Neural cell (in vitro differentiated cells): ENCODE measurements at regions not wholly inside any gene's neighbourhood (a gene's known extent, or its start where the extent isn't known, plus 50 kb on each side); places are given as distances from the start of the nearest gene placed in this dataset.

Experiments used
- H2AFZ ChIP-seq: fragments of 200-600, 300-800 bp; sonication (generic), shearing (Covaris generic); 2 replicates; pipeline ENCODE4 v1.6.0; 2014; ENCODE audit warnings: low read depth, mild to moderate bottlenecking, antibody characterized with exemption, low read length, moderate library complexity
- H3F3A ChIP-seq: fragments of 200-600 bp; shearing (Covaris generic); 2 replicates; pipeline ENCODE4 v1.6.1; 2016; ENCODE audit warnings: mild to moderate bottlenecking, moderate library complexity, mixed read lengths, antibody characterized with exemption, low read length; ENCODE audit not compliant: insufficient read depth, poor library complexity, severe bottlenecking
- H3K27ac ChIP-seq: fragments of 200-600, 300-800 bp; sonication (generic), shearing (Covaris generic); 2 replicates; pipeline ENCODE4 v1.5.1; 2014; ENCODE audit warnings: mild to moderate bottlenecking, low read length, moderate library complexity
- H3K27me3 ChIP-seq: fragments of 300-800, 200-600 bp; sonication (generic), shearing (Covaris generic); 2 replicates; pipeline ENCODE4 v1.6.0; 2014; ENCODE audit warnings: mild to moderate bottlenecking, low read depth, low read length, moderate library complexity; ENCODE audit not compliant: insufficient read depth
- H3K36me3 ChIP-seq: fragments of 300-800, 200-600 bp; sonication (generic), shearing (Covaris generic); 2 replicates; pipeline ENCODE4 v1.5.1; 2014; ENCODE audit warnings: mild to moderate bottlenecking, antibody characterized with exemption, low read length, moderate library complexity; ENCODE audit not compliant: insufficient read depth
- H3K4me2 ChIP-seq: fragments of 300-800, 200-600 bp; sonication (generic), shearing (Covaris generic); 2 replicates; pipeline ENCODE4 v1.6.0; 2014; ENCODE audit warnings: mild to moderate bottlenecking, low read length
- H3K4me3 ChIP-seq: fragments of 300-800, 200-600 bp; sonication (generic), shearing (Covaris generic); 2 replicates; pipeline ENCODE4 v1.5.1; 2014; ENCODE audit warnings: mild to moderate bottlenecking, low read length, moderate library complexity
- H3K79me2 ChIP-seq: fragments of 200-600 bp; shearing (Covaris generic); replicated peaks from 2 replicates; pipeline ENCODE4 v1.6.0; 2014; ENCODE audit warnings: mild to moderate bottlenecking, low read length, moderate library complexity; ENCODE audit not compliant: insufficient read depth
- H3K9ac ChIP-seq: fragments of 300-800, 200-600 bp; sonication (generic), shearing (Covaris generic); 2 replicates; pipeline ENCODE4 v1.6.1; 2016; ENCODE audit warnings: mild to moderate bottlenecking, low read length, mixed read lengths
- H3K9me2 ChIP-seq: fragments of 200-600 bp; shearing (Covaris generic); 2 replicates; pipeline ENCODE4 v1.6.1; 2016; ENCODE audit warnings: mild to moderate bottlenecking, low read length, mixed read lengths; ENCODE audit not compliant: insufficient read depth
- H3K9me3 ChIP-seq: fragments of 200-600, 300-800 bp; sonication (generic), shearing (Covaris generic); 2 replicates; pipeline ENCODE4 v1.6.1; 2016; ENCODE audit warnings: mild to moderate bottlenecking, mixed run types, low read length, moderate library complexity, mixed read lengths
- H4K20me1 ChIP-seq: fragments of 200-600 bp; shearing (Covaris generic); 2 replicates; pipeline ENCODE4 v1.6.1; 2016; ENCODE audit warnings: mild to moderate bottlenecking, mixed run types; ENCODE audit not compliant: insufficient read depth
- EP300 ChIP-seq: fragments of 450-650 bp; conservative IDR thresholded peaks from 2 replicates; pipeline ENCODE4 v1.6.1; 2014; ENCODE audit warnings: antibody characterized with exemption, mild to moderate bottlenecking, moderate library complexity; ENCODE audit not compliant: poor library complexity, severe bottlenecking
- EZH2 ChIP-seq: fragments of 200-600, 300-800 bp; shearing (Covaris generic), sonication (generic); IDR thresholded peaks from 2 replicates; pipeline ENCODE4 v1.6.1; 2014; ENCODE audit warnings: antibody characterized with exemption, low read length, borderline replicate concordance, mild to moderate bottlenecking; ENCODE audit not compliant: insufficient read depth, poor library complexity, severe bottlenecking
- MXI1 ChIP-seq: fragments of 450-650 bp; conservative IDR thresholded peaks from 2 replicates; pipeline ENCODE4 v1.6.1; 2014; ENCODE audit warnings: antibody characterized with exemption, mild to moderate bottlenecking; ENCODE audit not compliant: poor library complexity, severe bottlenecking
- POLR2AphosphoS5 ChIP-seq: IDR thresholded peaks from 2 replicates; pipeline ENCODE4 v1.6.1; 2012
- RAD21 ChIP-seq: fragments of 450-650 bp; conservative IDR thresholded peaks from 2 replicates; pipeline ENCODE4 v1.6.1; 2014; ENCODE audit warnings: antibody characterized with exemption, mild to moderate bottlenecking, moderate library complexity
- SMC3 ChIP-seq: fragments of 450-650 bp; conservative IDR thresholded peaks from 2 replicates; pipeline ENCODE4 v1.6.1; 2014; ENCODE audit warnings: antibody characterized with exemption, mild to moderate bottlenecking, moderate library complexity; ENCODE audit not compliant: poor library complexity
- TAF1 ChIP-seq: IDR thresholded peaks from 2 replicates; pipeline ENCODE4 v1.6.1; 2012; ENCODE audit warnings: low read depth
- TF ChIP-seq, protein P1 (sequence below): fragments of 450-650 bp; IDR thresholded peaks from 2 replicates; pipeline ENCODE4 v1.5.1; 2014; ENCODE audit warnings: antibody characterized with exemption, mild to moderate bottlenecking, moderate library complexity; ENCODE audit not compliant: poor library complexity, severe bottlenecking
- TF ChIP-seq, protein P2 (sequence below): IDR thresholded peaks from 2 replicates; pipeline ENCODE4 v1.6.1; 2012; ENCODE audit warnings: borderline replicate concordance

DNA sequence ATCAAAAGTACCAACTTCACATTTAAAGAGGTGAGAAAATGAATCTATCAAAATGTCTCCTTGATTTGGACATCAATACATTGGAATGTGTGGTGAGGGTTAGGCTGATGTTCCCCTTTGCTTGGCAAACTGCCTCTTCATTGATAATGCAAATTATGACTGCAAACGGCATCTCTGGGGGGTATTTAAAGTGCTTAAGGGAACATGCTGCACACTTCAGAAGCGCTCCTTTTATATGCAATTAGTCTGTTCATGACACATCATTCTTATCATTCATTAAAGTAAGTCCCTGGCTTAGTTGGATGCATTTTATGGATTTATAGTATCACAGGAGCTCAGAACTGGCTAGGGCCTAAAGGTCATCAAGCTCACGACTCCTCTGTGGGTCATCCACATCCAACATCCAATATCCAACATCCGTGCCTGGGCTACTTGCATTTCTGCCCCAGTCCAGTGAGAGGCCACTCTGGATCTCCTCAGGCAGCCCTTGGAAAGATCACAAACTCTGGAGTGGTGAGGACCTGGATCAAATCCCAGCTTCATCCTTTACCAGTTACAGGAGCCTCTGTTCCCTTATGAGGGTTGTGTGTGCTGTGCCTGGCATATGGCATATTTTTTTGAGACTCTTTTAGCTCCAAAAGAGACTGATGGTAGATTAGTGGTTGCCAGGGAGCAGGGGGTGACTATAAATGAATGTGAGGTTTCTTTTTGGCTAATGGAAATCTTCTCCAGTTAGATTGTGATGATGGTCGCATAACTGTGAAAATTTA is 136.8 kb upstream of the FOXB1 start:
- H3K4me3 ChIP-seq, result no peak overlapping the region
- no peak for TF ChIP-seq SMC3
- TF ChIP-seq POLR2AphosphoS5, result no peak
- no peak for TF ChIP-seq RAD21
- no peak for TF ChIP-seq MXI1
- TF ChIP-seq, protein P1, sequence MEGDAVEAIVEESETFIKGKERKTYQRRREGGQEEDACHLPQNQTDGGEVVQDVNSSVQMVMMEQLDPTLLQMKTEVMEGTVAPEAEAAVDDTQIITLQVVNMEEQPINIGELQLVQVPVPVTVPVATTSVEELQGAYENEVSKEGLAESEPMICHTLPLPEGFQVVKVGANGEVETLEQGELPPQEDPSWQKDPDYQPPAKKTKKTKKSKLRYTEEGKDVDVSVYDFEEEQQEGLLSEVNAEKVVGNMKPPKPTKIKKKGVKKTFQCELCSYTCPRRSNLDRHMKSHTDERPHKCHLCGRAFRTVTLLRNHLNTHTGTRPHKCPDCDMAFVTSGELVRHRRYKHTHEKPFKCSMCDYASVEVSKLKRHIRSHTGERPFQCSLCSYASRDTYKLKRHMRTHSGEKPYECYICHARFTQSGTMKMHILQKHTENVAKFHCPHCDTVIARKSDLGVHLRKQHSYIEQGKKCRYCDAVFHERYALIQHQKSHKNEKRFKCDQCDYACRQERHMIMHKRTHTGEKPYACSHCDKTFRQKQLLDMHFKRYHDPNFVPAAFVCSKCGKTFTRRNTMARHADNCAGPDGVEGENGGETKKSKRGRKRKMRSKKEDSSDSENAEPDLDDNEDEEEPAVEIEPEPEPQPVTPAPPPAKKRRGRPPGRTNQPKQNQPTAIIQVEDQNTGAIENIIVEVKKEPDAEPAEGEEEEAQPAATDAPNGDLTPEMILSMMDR, result no peak
- TF ChIP-seq EZH2, result no peak
- TF ChIP-seq, protein P2, sequence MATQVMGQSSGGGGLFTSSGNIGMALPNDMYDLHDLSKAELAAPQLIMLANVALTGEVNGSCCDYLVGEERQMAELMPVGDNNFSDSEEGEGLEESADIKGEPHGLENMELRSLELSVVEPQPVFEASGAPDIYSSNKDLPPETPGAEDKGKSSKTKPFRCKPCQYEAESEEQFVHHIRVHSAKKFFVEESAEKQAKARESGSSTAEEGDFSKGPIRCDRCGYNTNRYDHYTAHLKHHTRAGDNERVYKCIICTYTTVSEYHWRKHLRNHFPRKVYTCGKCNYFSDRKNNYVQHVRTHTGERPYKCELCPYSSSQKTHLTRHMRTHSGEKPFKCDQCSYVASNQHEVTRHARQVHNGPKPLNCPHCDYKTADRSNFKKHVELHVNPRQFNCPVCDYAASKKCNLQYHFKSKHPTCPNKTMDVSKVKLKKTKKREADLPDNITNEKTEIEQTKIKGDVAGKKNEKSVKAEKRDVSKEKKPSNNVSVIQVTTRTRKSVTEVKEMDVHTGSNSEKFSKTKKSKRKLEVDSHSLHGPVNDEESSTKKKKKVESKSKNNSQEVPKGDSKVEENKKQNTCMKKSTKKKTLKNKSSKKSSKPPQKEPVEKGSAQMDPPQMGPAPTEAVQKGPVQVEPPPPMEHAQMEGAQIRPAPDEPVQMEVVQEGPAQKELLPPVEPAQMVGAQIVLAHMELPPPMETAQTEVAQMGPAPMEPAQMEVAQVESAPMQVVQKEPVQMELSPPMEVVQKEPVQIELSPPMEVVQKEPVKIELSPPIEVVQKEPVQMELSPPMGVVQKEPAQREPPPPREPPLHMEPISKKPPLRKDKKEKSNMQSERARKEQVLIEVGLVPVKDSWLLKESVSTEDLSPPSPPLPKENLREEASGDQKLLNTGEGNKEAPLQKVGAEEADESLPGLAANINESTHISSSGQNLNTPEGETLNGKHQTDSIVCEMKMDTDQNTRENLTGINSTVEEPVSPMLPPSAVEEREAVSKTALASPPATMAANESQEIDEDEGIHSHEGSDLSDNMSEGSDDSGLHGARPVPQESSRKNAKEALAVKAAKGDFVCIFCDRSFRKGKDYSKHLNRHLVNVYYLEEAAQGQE, result no peak
- TF ChIP-seq TAF1, result no peak
- TF ChIP-seq EP300, result no peak
- H3K9me3 ChIP-seq, result no peaks in the 10 kb centered on the region
- H3F3A ChIP-seq, result no peaks in the 10 kb centered on the region
- H3K4me2 ChIP-seq, result no peak overlapping the region
- H3K9me2 ChIP-seq, result no peaks in the 10 kb centered on the region
- no peak overlapping the region for H3K27ac ChIP-seq
- H3K9ac ChIP-seq, result no peak overlapping the region
- no peaks in the 10 kb centered on the region for H3K27me3 ChIP-seq
- H4K20me1 ChIP-seq, result no peaks in the 10 kb centered on the region
- no peaks in the 10 kb centered on the region for H3K36me3 ChIP-seq
- no peak overlapping the region for H2AFZ ChIP-seq
- H3K79me2 ChIP-seq, result no peaks in the 10 kb centered on the region

DNA sequence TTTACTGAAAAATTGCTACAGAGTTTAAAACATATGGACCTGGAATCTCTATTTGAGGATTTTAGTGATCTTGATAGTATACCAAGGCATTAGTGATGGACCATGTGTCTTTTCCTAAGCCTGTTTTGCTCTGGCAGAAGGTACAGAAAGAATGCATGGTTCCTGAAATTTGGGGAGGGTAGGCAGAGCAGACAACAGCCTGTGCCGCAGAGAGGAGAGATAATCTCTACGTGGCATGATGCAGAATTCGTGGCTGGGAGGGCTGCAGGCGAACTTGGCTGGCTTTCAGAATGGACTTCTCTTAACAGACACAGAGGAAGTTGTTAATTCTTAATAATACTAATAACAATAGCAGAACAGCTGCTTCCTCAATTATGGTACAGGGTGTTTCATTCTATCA is 137.5 kb upstream of the FOXB1 start:
- H3K36me3 ChIP-seq, result no peaks in the 10 kb centered on the region
- H3K9me3 ChIP-seq, result no peaks in the 10 kb centered on the region
- no peaks in the 10 kb centered on the region for H3F3A ChIP-seq
- no peak for TF ChIP-seq EZH2
- no peak for TF ChIP-seq POLR2AphosphoS5
- TF ChIP-seq RAD21, result no peak
- TF ChIP-seq TAF1, result no peak
- TF ChIP-seq EP300, result no peak
- TF ChIP-seq, protein P1, result no peak
- TF ChIP-seq, protein P2, result no peak
- TF ChIP-seq MXI1, result no peak
- TF ChIP-seq SMC3, result no peak
- H3K4me2 ChIP-seq, result no peak overlapping the region
- H3K27ac ChIP-seq, result no peak overlapping the region
- H3K9ac ChIP-seq, result no peak overlapping the region
- no peaks in the 10 kb centered on the region for H3K9me2 ChIP-seq
- no peaks in the 10 kb centered on the region for H4K20me1 ChIP-seq
- no peaks in the 10 kb centered on the region for H3K79me2 ChIP-seq
- H2AFZ ChIP-seq, result no peak overlapping the region
- no peaks in the 10 kb centered on the region for H3K27me3 ChIP-seq
- no peak overlapping the region for H3K4me3 ChIP-seq
